GM12878 (cell line): ENCODE measurements at regions not wholly inside any gene's neighbourhood (a gene's known extent, or its start where the extent isn't known, plus 50 kb on each side); places are given as distances from the start of the nearest gene placed in this dataset.

Experiments
- ATAC-seq: fragments of 200-7000 bp; cut with Tn5 transposase; 3 replicates; pipeline ENCODE4 v1.9.1; 2020; ENCODE audit warnings: mild to moderate bottlenecking, moderate library complexity
- BruUV-seq: library from RNA; stranded (reverse); fragments of 400-500 nt; replicated peaks from 2 replicates; lab custom pipeline; 2021; lab: Mats Ljungman, UMichigan
- CTCF ChIA-PET: fragments of 300-600 bp; sonication (Branson Sonifier 250); formaldehyde crosslinking; extraction: SDS; loops from one replicate; lab custom pipeline; 2021; ENCODE audit warnings: inconsistent platforms; lab: Yijun Ruan, JAX
- POLR2A ChIA-PET: fragments of 350-600 bp; formaldehyde crosslinking; extraction: SDS; loops from one replicate; lab custom pipeline; 2021; ENCODE audit warnings: inconsistent platforms; lab: Charles Lee
- RAD21 ChIA-PET: fragments of 300-600 bp; sonication (Branson Sonifier 250); formaldehyde crosslinking; loops from one replicate; lab custom pipeline; 2023; ENCODE audit warnings: antibody characterized with exemption; ENCODE audit not compliant: unreplicated experiment; lab: Charles Lee
- SMC1A ChIA-PET: fragments of 300-600 bp; sonication (Branson Sonifier 250); formaldehyde crosslinking; loops from one replicate; lab custom pipeline; 2023; ENCODE audit not compliant: unreplicated experiment, uncharacterized antibody; lab: Charles Lee
- DNase-seq: peaks from one replicate; pipeline ENCODE4 v3.0.0-alpha.2; 2011; ENCODE audit warnings: low read depth, low spot score
- FAIRE-seq: peaks from 3 replicates; lab custom pipeline; 2011; peaks lifted over from hg19 to GRCh38; lab: Jason Lieb, UNC
- H2AFZ ChIP-seq: 2 replicates; pipeline ENCODE4 v1.6.0; 2011; ENCODE audit warnings: low read depth, low read length, control low read depth; ENCODE audit not compliant: control insufficient read depth
- H3K27ac ChIP-seq: 2 replicates; pipeline ENCODE4 v1.5.1; 2011; ENCODE audit warnings: control low read depth; ENCODE audit not compliant: control insufficient read depth, insufficient read depth
- H3K27me3 ChIP-seq, 2 experiments: replicated peaks in 1 of 2; 2 replicates each; pipeline versions ENCODE4 v1.6.0 to v1.6.1; 2011; ENCODE audit warnings: low read length in 1 of 2; ENCODE audit not compliant: control insufficient read depth in 2 of 2, insufficient read depth in 2 of 2
- H3K36me3 ChIP-seq, 2 experiments: 2 replicates each; pipeline ENCODE4 v1.5.1; 2011; ENCODE audit warnings: low read length in 1 of 2; ENCODE audit not compliant: control insufficient read depth in 2 of 2, insufficient read depth in 2 of 2
- H3K4me1 ChIP-seq: 2 replicates; pipeline ENCODE4 v1.6.1; 2011; ENCODE audit warnings: mild to moderate bottlenecking, low read length, moderate library complexity, mixed read lengths; ENCODE audit not compliant: control insufficient read depth, insufficient read depth
- H3K4me2 ChIP-seq: 2 replicates; pipeline ENCODE4 v1.6.0; 2011; ENCODE audit warnings: control low read depth; ENCODE audit not compliant: control insufficient read depth, insufficient read depth
- H3K4me3 ChIP-seq: fragments of 200-600 bp; sonication (generic); 2 replicates; pipeline ENCODE4 v1.5.1; 2016
- H3K79me2 ChIP-seq: 2 replicates; pipeline ENCODE4 v1.6.0; 2011; ENCODE audit warnings: low read length; ENCODE audit not compliant: control insufficient read depth, insufficient read depth
- H3K9ac ChIP-seq: 2 replicates; pipeline ENCODE4 v1.8.0; 2011; ENCODE audit warnings: low read length, control low read depth, mixed read lengths; ENCODE audit not compliant: control insufficient read depth, insufficient read depth
- H3K9me3 ChIP-seq: replicated peaks from 3 replicates; pipeline ENCODE4 v1.5.1; 2011; ENCODE audit warnings: mild to moderate bottlenecking, low read length; ENCODE audit not compliant: control insufficient read depth, insufficient read depth
- H4K20me1 ChIP-seq: 2 replicates; pipeline ENCODE4 v1.6.0; 2011; ENCODE audit not compliant: control insufficient read depth, insufficient read depth
- BHLHE40 ChIP-seq, 2 experiments: fragments of 450-650 bp in 1 of 2; IDR thresholded peaks; 2 replicates each; pipeline ENCODE4 v1.6.1; 2011 to 2017; ENCODE audit warnings: low read depth in 2 of 2, borderline replicate concordance in 1 of 2, improper control_type of control experiment in 1 of 2, low read length in 1 of 2, mild to moderate bottlenecking in 1 of 2
- HDAC2 ChIP-seq: fragments of 200-600 bp; sonication (generic); IDR thresholded peaks from 2 replicates; pipeline ENCODE4 v1.6.1; 2017
- JUNB ChIP-seq: IDR thresholded peaks from 2 replicates; pipeline ENCODE4 v1.6.1; 2016; ENCODE audit warnings: antibody characterized with exemption, mild to moderate bottlenecking
- JUND ChIP-seq: IDR thresholded peaks from 2 replicates; pipeline ENCODE4 v1.6.1; 2012; ENCODE audit warnings: low read depth, mild to moderate bottlenecking, low read length, improper control_type of control experiment, moderate library complexity
- KAT2A ChIP-seq: conservative IDR thresholded peaks from 2 replicates; pipeline ENCODE4 v1.6.1; 2011; ENCODE audit warnings: low read depth, low read length; ENCODE audit not compliant: control insufficient read depth
- MTA3 ChIP-seq: IDR thresholded peaks from 2 replicates; pipeline ENCODE4 v1.6.1; 2012; ENCODE audit warnings: low read length, inconsistent platforms, borderline replicate concordance
- NR2F1 ChIP-seq: fragments of 450-650 bp; conservative IDR thresholded peaks from 2 replicates; pipeline ENCODE4 v1.6.1; 2017; ENCODE audit warnings: mild to moderate bottlenecking
- PAX8 ChIP-seq: fragments of 450-650 bp; IDR thresholded peaks from 2 replicates; pipeline ENCODE4 v1.6.1; 2017; ENCODE audit warnings: mild to moderate bottlenecking, moderate library complexity
- WGBS: methylation state at CpG from one replicate; pipeline ENCODE4 v1.1.6; 2016; ENCODE audit warnings: low lambda C conversion rate; ENCODE audit not compliant: insufficient replicate concordance, insufficient coverage; ENCODE audit errors: missing lambda C conversion rate; 5-methylcytosine and 5-hydroxymethylcytosine counted together
- in situ Hi-C: fragments of 300-500 bp; cut with MboI; formaldehyde crosslinking; loops from 9 replicates; pipeline ENCODE4 v1.14.3; 2018; ENCODE audit warnings: mixed read lengths
- intact Hi-C: fragments of 100-400 bp; cut with micrococcal nuclease; formaldehyde crosslinking; loops from one replicate; pipeline ENCODE4 v1.14.2; 2022; ENCODE audit not compliant: unreplicated experiment
- TF ChIP-seq, protein P1 (sequence below): fragments of 150-350 bp; IDR thresholded peaks from 2 replicates; pipeline ENCODE4 v1.6.1; 2014; ENCODE audit warnings: mild to moderate bottlenecking, low read depth, low read length
- TF ChIP-seq, protein P2 (sequence below): fragments of 450-650 bp; IDR thresholded peaks from 2 replicates; pipeline ENCODE4 v1.6.1; 2017; ENCODE audit warnings: antibody characterized with exemption, mild to moderate bottlenecking, moderate library complexity
- TF ChIP-seq, protein P3 (sequence below): IDR thresholded peaks from 2 replicates; pipeline ENCODE4 v1.6.1; 2012; ENCODE audit warnings: low read depth, low read length, improper control_type of control experiment
- TF ChIP-seq, protein P4 (sequence below): fragments of 450-650 bp; IDR thresholded peaks from 2 replicates; pipeline ENCODE4 v1.6.1; 2016; ENCODE audit warnings: mild to moderate bottlenecking

DNA sequence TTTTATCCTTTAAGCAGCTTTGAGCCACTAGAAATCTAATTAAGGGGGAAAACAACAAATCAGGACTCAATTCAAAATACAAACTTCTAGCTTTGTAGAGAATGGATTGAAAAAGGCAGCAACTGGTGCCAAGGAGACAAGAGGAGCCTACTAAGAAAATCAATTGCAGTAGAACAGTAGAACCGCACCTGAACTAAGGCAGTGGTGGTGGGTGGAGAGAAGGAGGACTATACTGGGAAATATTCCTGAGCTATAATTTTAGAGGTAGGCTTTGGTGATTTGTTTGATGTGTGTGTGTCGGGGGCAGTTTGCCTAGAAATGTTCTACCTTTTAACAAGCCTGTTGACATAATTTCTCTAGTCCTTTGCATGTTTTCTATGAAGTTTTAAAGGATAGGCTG lies 270.9 kb upstream of the SYT10 start:
- ATAC-seq (no peak), DNase-seq (no peak), FAIRE-seq (no peak)
- no peak overlapping the region for H3K27ac ChIP-seq
- ChIA-PET CTCF (no interaction called here), SMC1A (interaction anchor here (0.5 kb wide), 1 partner anchor 92 kb away, joined by 3 read pairs; no protein-coding TSS in a partner anchor), RAD21 (no interaction called here), POLR2A (no interaction called here)
- in situ Hi-C loops (no loop called here), intact Hi-C loops (no loop called here)
- no peak overlapping the region for H3K4me3 ChIP-seq
- H4K20me1 ChIP-seq = no peaks in the 10 kb centered on the region
- H3K79me2 ChIP-seq = no peaks in the 10 kb centered on the region
- no peaks in the 10 kb centered on the region for H3K4me1 ChIP-seq
- H2AFZ ChIP-seq = no peak overlapping the region
- no peak overlapping the region for H3K9ac ChIP-seq
- H3K4me2 ChIP-seq = no peak overlapping the region
- 23% methylated on average over 2 of the region's 2 CpGs for WGBS
- no peak for TF ChIP-seq HDAC2
- TF ChIP-seq KAT2A = no peak
- TF ChIP-seq, protein P1, sequence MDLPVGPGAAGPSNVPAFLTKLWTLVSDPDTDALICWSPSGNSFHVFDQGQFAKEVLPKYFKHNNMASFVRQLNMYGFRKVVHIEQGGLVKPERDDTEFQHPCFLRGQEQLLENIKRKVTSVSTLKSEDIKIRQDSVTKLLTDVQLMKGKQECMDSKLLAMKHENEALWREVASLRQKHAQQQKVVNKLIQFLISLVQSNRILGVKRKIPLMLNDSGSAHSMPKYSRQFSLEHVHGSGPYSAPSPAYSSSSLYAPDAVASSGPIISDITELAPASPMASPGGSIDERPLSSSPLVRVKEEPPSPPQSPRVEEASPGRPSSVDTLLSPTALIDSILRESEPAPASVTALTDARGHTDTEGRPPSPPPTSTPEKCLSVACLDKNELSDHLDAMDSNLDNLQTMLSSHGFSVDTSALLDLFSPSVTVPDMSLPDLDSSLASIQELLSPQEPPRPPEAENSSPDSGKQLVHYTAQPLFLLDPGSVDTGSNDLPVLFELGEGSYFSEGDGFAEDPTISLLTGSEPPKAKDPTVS = no peak
- no peak for TF ChIP-seq JUND
- TF ChIP-seq JUNB = no peak
- no TSS peak for BruUV-seq
- no peaks in the 10 kb centered on the region for H3K36me3 ChIP-seq
- no peaks in the 10 kb centered on the region for H3K27me3 ChIP-seq
- H3K9me3 ChIP-seq = no peaks in the 10 kb centered on the region

DNA sequence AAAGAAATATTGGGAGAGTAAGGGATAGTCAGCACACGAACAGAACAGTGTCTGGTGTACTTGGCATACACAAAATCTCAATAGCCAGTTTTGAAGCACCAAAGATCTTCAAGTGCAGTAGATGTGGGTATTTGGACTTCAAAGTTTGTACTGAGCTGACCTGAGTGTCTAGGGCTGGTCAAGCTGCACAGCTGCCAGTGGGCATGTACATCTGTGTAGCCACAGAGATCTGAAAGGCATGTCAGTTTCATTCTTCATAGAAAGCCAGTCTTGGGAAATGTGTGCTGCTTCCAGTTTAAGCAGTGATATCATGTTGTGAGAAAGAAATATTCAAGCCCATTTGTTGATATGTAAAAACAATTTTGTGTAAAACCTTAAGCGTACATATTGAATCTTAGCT lies 279.0 kb upstream of the SYT10 start:
- CTCF ChIA-PET = no interaction called here
- H3K27ac ChIP-seq = no peak overlapping the region
- H3K4me1 ChIP-seq = no peaks in the 10 kb centered on the region
- BruUV-seq = no TSS peak
- SMC1A ChIA-PET = no interaction called here
- FAIRE-seq (no peak), DNase-seq (no peak), ATAC-seq (no peak)
- H3K9ac ChIP-seq = no peak overlapping the region
- RAD21 ChIA-PET = no interaction called here
- no peaks in the 10 kb centered on the region for H3K36me3 ChIP-seq
- intact Hi-C loops = no loop called here
- POLR2A ChIA-PET = no interaction called here
- no peak overlapping the region for H3K4me2 ChIP-seq
- no peaks in the 10 kb centered on the region for H3K79me2 ChIP-seq
- no peak overlapping the region for H3K4me3 ChIP-seq
- H3K9me3 ChIP-seq = no peaks in the 10 kb centered on the region
- no peaks in the 10 kb centered on the region for H4K20me1 ChIP-seq
- H2AFZ ChIP-seq = no peak overlapping the region
- in situ Hi-C loops = no loop called here
- TF ChIP-seq, protein P2, sequence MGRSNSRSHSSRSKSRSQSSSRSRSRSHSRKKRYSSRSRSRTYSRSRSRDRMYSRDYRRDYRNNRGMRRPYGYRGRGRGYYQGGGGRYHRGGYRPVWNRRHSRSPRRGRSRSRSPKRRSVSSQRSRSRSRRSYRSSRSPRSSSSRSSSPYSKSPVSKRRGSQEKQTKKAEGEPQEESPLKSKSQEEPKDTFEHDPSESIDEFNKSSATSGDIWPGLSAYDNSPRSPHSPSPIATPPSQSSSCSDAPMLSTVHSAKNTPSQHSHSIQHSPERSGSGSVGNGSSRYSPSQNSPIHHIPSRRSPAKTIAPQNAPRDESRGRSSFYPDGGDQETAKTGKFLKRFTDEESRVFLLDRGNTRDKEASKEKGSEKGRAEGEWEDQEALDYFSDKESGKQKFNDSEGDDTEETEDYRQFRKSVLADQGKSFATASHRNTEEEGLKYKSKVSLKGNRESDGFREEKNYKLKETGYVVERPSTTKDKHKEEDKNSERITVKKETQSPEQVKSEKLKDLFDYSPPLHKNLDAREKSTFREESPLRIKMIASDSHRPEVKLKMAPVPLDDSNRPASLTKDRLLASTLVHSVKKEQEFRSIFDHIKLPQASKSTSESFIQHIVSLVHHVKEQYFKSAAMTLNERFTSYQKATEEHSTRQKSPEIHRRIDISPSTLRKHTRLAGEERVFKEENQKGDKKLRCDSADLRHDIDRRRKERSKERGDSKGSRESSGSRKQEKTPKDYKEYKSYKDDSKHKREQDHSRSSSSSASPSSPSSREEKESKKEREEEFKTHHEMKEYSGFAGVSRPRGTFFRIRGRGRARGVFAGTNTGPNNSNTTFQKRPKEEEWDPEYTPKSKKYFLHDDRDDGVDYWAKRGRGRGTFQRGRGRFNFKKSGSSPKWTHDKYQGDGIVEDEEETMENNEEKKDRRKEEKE = no peak
- TF ChIP-seq, protein P3, sequence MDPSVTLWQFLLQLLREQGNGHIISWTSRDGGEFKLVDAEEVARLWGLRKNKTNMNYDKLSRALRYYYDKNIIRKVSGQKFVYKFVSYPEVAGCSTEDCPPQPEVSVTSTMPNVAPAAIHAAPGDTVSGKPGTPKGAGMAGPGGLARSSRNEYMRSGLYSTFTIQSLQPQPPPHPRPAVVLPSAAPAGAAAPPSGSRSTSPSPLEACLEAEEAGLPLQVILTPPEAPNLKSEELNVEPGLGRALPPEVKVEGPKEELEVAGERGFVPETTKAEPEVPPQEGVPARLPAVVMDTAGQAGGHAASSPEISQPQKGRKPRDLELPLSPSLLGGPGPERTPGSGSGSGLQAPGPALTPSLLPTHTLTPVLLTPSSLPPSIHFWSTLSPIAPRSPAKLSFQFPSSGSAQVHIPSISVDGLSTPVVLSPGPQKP = no peak
- TF ChIP-seq BHLHE40 (IDR thresholded peaks at IDR 0.05; ENCODE audit: borderline replicate concordance in 1 of 2, low read depth in 2 of 2, low read length in 1 of 2) = no peak
- TF ChIP-seq, protein P4, sequence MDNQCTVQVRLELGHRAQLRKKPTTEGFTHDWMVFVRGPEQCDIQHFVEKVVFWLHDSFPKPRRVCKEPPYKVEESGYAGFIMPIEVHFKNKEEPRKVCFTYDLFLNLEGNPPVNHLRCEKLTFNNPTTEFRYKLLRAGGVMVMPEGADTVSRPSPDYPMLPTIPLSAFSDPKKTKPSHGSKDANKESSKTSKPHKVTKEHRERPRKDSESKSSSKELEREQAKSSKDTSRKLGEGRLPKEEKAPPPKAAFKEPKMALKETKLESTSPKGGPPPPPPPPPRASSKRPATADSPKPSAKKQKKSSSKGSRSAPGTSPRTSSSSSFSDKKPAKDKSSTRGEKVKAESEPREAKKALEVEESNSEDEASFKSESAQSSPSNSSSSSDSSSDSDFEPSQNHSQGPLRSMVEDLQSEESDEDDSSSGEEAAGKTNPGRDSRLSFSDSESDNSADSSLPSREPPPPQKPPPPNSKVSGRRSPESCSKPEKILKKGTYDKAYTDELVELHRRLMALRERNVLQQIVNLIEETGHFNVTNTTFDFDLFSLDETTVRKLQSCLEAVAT = no peak
- TF ChIP-seq NR2F1 = no peak
- no peak for TF ChIP-seq PAX8
- TF ChIP-seq MTA3 = no peak
- H3K27me3 ChIP-seq = no peaks in the 10 kb centered on the region
- WGBS = 44% methylated on average over 2 of the region's 2 CpGs
